ENCODE measurements at regions not wholly inside any gene's neighbourhood (a gene's known extent, or its start where the extent isn't known, plus 50 kb on each side); places are given as distances from the start of the nearest gene placed in this dataset.

- H4K5ac ChIP-seq (ENCODE audit: insufficient read length, low read depth, low read length) = no peak overlapping the region
- H2AK5ac ChIP-seq (ENCODE audit: insufficient read length, low read length) = no peak overlapping the region
- no peak overlapping the region for H3K4me3 Mint-ChIP-seq
- peaks cover 37 to 43% of the 10 kb centered on the region in 2 experiments for H3K4me1 Mint-ChIP-seq
- no peak overlapping the region for H3K18ac ChIP-seq (ENCODE audit: insufficient read length, low read depth, low read length)
- DNase-seq = no peak
- H3T11ph ChIP-seq (ENCODE audit: low read length) = no peak overlapping the region
- no peak overlapping the region for H3K4me2 ChIP-seq (ENCODE audit: insufficient read depth, insufficient read length, low read length)
- no peak overlapping the region for H2BK5ac ChIP-seq (ENCODE audit: insufficient read length, low read length)
- H3K36me3 Mint-ChIP-seq (ENCODE audit: insufficient read depth in 1 of 3, low read depth in 3 of 3) = peaks cover 18 to 34% (median 33%) of the 10 kb centered on the region in 3 experiments
- H3K79me2 ChIP-seq (ENCODE audit: insufficient read depth, low read length) = no peaks in the 10 kb centered on the region
- H4K8ac ChIP-seq (replicated peaks; ENCODE audit: insufficient read length, low read depth, low read length) = no peak overlapping the region
- no peak overlapping the region for H2BK15ac ChIP-seq (ENCODE audit: low read depth, low read length)
- H3K4me1 ChIP-seq (ENCODE audit: insufficient read depth, low read length) = peaks cover 6% of the 10 kb centered on the region; the same call in 1 of the 2 replicates
- H3K27ac ChIP-seq (ENCODE audit: insufficient read length, low read depth, low read length) = no peak overlapping the region
- H3K27ac Mint-ChIP-seq = no peak overlapping the region
- H3K9me3 ChIP-seq (ENCODE audit: control insufficient read depth, low read depth, low read length) = no peaks in the 10 kb centered on the region
- no peak overlapping the region for H2AFZ ChIP-seq (ENCODE audit: low read length)
- H3K23me2 ChIP-seq (ENCODE audit: insufficient read length, low read depth, low read length, poor library complexity, severe bottlenecking) = no peaks in the 10 kb centered on the region
- H4K20me1 ChIP-seq (ENCODE audit: control insufficient read depth, insufficient read depth, insufficient read length) = no peaks in the 10 kb centered on the region
- WGBS (ENCODE audit: extremely low coverage, insufficient read length, low lambda C conversion rate) = no CpG with 5 or more reads among the region's 5 CpGs
- no peak overlapping the region for H3K9ac ChIP-seq (ENCODE audit: extremely low read depth, insufficient read length, low read length)
- no peak overlapping the region for H3K23ac ChIP-seq (ENCODE audit: insufficient read length, low read depth, low read length)
- H2BK20ac ChIP-seq (ENCODE audit: low read depth, low read length, poor library complexity, severe bottlenecking) = no peak overlapping the region
- H2BK120ac ChIP-seq (ENCODE audit: low read depth, low read length, poor library complexity, severe bottlenecking) = no peak overlapping the region
- peaks cover 3% of the 10 kb centered on the region for H3K27me3 Mint-ChIP-seq (ENCODE audit: low read depth)
- TF ChIP-seq CTCF (conservative IDR thresholded peaks at IDR 0.05) = no peak
- H3K14ac ChIP-seq (ENCODE audit: insufficient read depth, low read length) = no peak overlapping the region
- no peaks in the 10 kb centered on the region for H3K79me1 ChIP-seq (ENCODE audit: insufficient read depth, low read depth, low read length, poor library complexity, severe bottlenecking)
- H3K4ac ChIP-seq (ENCODE audit: low read depth, low read length) = no peak overlapping the region
- no peak overlapping the region for H3K56ac ChIP-seq (ENCODE audit: insufficient read length, low read depth, low read length)
- peaks cover 24 to 32% of the 10 kb centered on the region in 2 experiments for H3K9me3 Mint-ChIP-seq
- no peaks in the 10 kb centered on the region for H3K27me3 ChIP-seq (ENCODE audit: insufficient read depth, low read length)
- H2BK12ac ChIP-seq (ENCODE audit: insufficient read length, low read depth, low read length) = no peak overlapping the region
- no peak overlapping the region for H4K91ac ChIP-seq (ENCODE audit: insufficient read length, low read depth, low read length)
Measured at GRCh38 chr12:124151583-124151982, 143.3 kb upstream of the RFLNA start.

Data from H9 (cell line).